22Rv1 (cell line): ENCODE measurements at regions not wholly inside any gene's neighbourhood (a gene's known extent, or its start where the extent isn't known, plus 50 kb on each side); places are given as distances from the start of the nearest gene placed in this dataset.

Experiments
- ZFX ChIP-seq: fragments of 450-650 bp; IDR thresholded peaks from 2 replicates; pipeline ENCODE4 v1.6.1; 2017; ENCODE audit warnings: antibody characterized with exemption, borderline replicate concordance
- TF ChIP-seq, protein P1 (sequence below): fragments of 450-650 bp; IDR thresholded peaks from 2 replicates; pipeline ENCODE4 v1.5.1; 2017; ENCODE audit warnings: mild to moderate bottlenecking

DNA sequence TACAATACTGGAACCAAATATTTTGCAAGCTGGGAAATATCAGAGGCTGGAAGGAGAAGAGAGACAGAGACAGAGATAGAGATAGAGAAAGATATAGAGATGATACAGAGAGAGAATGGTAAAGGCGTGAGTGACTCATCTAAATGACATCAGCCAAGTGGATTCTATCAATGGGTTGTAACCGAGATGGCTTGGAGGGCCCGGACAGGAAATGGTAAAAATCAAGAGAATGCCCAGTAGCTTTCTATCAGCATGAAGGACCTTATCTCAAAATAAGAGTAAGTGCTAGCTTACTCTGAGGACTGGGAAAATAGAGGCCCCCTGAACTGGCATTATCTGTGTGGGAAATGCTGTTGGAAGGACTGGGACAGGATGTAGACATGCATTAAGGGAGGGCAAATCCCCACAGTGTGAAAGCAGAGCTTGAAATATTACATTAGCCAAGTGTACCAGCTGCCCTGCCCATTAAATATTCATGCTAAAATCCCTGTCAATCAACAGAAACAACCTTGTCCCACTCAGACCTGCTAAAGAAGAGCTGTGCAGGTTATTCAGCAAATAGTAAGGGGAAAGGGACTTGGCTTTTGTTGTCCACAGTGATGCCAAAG is 76.6 kb upstream of the ZNF644 start:
- TF ChIP-seq, protein P1, sequence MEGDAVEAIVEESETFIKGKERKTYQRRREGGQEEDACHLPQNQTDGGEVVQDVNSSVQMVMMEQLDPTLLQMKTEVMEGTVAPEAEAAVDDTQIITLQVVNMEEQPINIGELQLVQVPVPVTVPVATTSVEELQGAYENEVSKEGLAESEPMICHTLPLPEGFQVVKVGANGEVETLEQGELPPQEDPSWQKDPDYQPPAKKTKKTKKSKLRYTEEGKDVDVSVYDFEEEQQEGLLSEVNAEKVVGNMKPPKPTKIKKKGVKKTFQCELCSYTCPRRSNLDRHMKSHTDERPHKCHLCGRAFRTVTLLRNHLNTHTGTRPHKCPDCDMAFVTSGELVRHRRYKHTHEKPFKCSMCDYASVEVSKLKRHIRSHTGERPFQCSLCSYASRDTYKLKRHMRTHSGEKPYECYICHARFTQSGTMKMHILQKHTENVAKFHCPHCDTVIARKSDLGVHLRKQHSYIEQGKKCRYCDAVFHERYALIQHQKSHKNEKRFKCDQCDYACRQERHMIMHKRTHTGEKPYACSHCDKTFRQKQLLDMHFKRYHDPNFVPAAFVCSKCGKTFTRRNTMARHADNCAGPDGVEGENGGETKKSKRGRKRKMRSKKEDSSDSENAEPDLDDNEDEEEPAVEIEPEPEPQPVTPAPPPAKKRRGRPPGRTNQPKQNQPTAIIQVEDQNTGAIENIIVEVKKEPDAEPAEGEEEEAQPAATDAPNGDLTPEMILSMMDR: no peak
- no peak for TF ChIP-seq ZFX
